GM18520 (cell line): ENCODE measurements at regions not wholly inside any gene's neighbourhood (a gene's known extent, or its start where the extent isn't known, plus 50 kb on each side); places are given as distances from the start of the nearest gene placed in this dataset.
"Not testable (repeated sequence)": the region's sequence is repeated elsewhere in the genome, so short reads cannot be mapped to it uniquely, and the experiment has no call there.

Source experiments
- ATAC-seq: cut with Tn5 transposase; IDR thresholded peaks from one replicate; pipeline ENCODE4 v1.9.1; 2021; ENCODE audit not compliant: unreplicated experiment

- ATAC-seq: not testable (repeated sequence)
Measured at GRCh38 chr1:761791-762190, 75.3 kb upstream of the OR4F16 start.

GRCh38 chr1:771449-771848 lies 85.0 kb upstream of the OR4F16 start:
- ATAC-seq: not testable (repeated sequence)

GRCh38 chr1:777480-778180 lies 91.2 kb upstream of the OR4F16 start:
- ATAC-seq: not testable (repeated sequence)

- peak; percentile 100 for ATAC-seq
Measured at GRCh38 chr1:778451-779278, 92.2 kb upstream of the OR4F16 start.

- ATAC-seq: not testable (repeated sequence)
Measured at GRCh38 chr1:779621-780020, 93.2 kb upstream of the OR4F16 start.

GRCh38 chr1:788835-789234 lies 102.4 kb upstream of the OR4F16 start:
- ATAC-seq: no peak

GRCh38 chr1:789606-790005 lies 103.2 kb upstream of the OR4F16 start:
- not testable (repeated sequence) for ATAC-seq

- ATAC-seq: not testable (repeated sequence)
Measured at GRCh38 chr1:790388-790930, 104.0 kb upstream of the OR4F16 start.

GRCh38 chr1:794310-794709 lies 107.9 kb upstream of the OR4F16 start:
- not testable (repeated sequence) for ATAC-seq

GRCh38 chr1:794918-795584 lies 108.6 kb upstream of the OR4F16 start:
- not testable (repeated sequence) for ATAC-seq

- ATAC-seq: not testable (repeated sequence)
Measured at GRCh38 chr1:797649-798048, 111.2 kb upstream of the OR4F16 start.

- not testable (repeated sequence) for ATAC-seq
Measured at GRCh38 chr1:800397-800796, 113.9 kb upstream of the OR4F16 start.

GRCh38 chr1:804378-805115 lies 118.1 kb upstream of the OR4F16 start:
- ATAC-seq: peak; percentile 52

GRCh38 chr1:805310-805709 lies 118.4 kb upstream of the SAMD11 start:
- not testable (repeated sequence) for ATAC-seq

GRCh38 chr1:807066-807465 lies 116.7 kb upstream of the SAMD11 start:
- not testable (repeated sequence) for ATAC-seq

GRCh38 chr1:807699-808390 lies 115.9 kb upstream of the SAMD11 start:
- ATAC-seq: not testable (repeated sequence)

- ATAC-seq: not testable (repeated sequence)
Measured at GRCh38 chr1:810949-811348, 112.8 kb upstream of the SAMD11 start.

- not testable (repeated sequence) for ATAC-seq
Measured at GRCh38 chr1:812535-813127, 111.1 kb upstream of the SAMD11 start.

GRCh38 chr1:814543-814942 lies 109.2 kb upstream of the SAMD11 start:
- not testable (repeated sequence) for ATAC-seq
